ENCODE measurements at regions not wholly inside any gene's neighbourhood (a gene's known extent, or its start where the extent isn't known, plus 50 kb on each side); places are given as distances from the start of the nearest gene placed in this dataset.

GRCh38 chr5:135248801-135249231 is 150.2 kb downstream of the MACROH2A1 start:
- no peaks in the 10 kb centered on the region for H3K36me3 Mint-ChIP-seq (ENCODE audit: insufficient read depth in 1 of 3, low read depth in 3 of 3)
- Histone ChIP-seq H4K8ac (replicated peaks; ENCODE audit: insufficient read length, low read depth, low read length) (no peak overlapping the region), H3K18ac (ENCODE audit: insufficient read length, low read depth, low read length) (no peak overlapping the region), H3K9me3 (ENCODE audit: control insufficient read depth, low read depth, low read length) (no peaks in the 10 kb centered on the region), H3K27ac (ENCODE audit: insufficient read length, low read depth, low read length) (no peak overlapping the region), H2BK12ac (ENCODE audit: insufficient read length, low read depth, low read length) (no peak overlapping the region), H3K56ac (ENCODE audit: insufficient read length, low read depth, low read length) (no peak overlapping the region), H4K20me1 (ENCODE audit: control insufficient read depth, insufficient read depth, insufficient read length) (no peaks in the 10 kb centered on the region), H4K5ac (ENCODE audit: insufficient read length, low read depth, low read length) (no peak overlapping the region), H3K4me2 (ENCODE audit: insufficient read depth, insufficient read length, low read length) (no peak overlapping the region), H3K14ac (ENCODE audit: insufficient read depth, low read length) (no peak overlapping the region), H3K79me2 (ENCODE audit: insufficient read depth, low read length) (no peaks in the 10 kb centered on the region), H2BK20ac (ENCODE audit: low read depth, low read length, poor library complexity, severe bottlenecking) (no peak overlapping the region), H2BK5ac (ENCODE audit: insufficient read length, low read length) (no peak overlapping the region), H3K4me1 (ENCODE audit: insufficient read depth, low read length) (no peaks in the 10 kb centered on the region), H4K91ac (ENCODE audit: insufficient read length, low read depth, low read length) (no peak overlapping the region), H3T11ph (ENCODE audit: low read length) (no peak overlapping the region), H3K23me2 (ENCODE audit: insufficient read length, low read depth, low read length, poor library complexity, severe bottlenecking) (no peaks in the 10 kb centered on the region), H3K27me3 (ENCODE audit: insufficient read depth, low read length) (0 out of 2 replicates have a peak, but pooled peaks cover 2% of the 10 kb centered on the region), H2BK120ac (ENCODE audit: low read depth, low read length, poor library complexity, severe bottlenecking) (no peak overlapping the region), H3K23ac (ENCODE audit: insufficient read length, low read depth, low read length) (no peak overlapping the region), H3K4ac (ENCODE audit: low read depth, low read length) (no peak overlapping the region), H3K9ac (ENCODE audit: extremely low read depth, insufficient read length, low read length) (no peak overlapping the region), H2BK15ac (ENCODE audit: low read depth, low read length) (no peak overlapping the region), H3K79me1 (ENCODE audit: insufficient read depth, low read depth, low read length, poor library complexity, severe bottlenecking) (no peaks in the 10 kb centered on the region), H2AFZ (ENCODE audit: low read length) (no peak overlapping the region), H2AK5ac (ENCODE audit: insufficient read length, low read length) (no peak overlapping the region)
- no peak overlapping the region for H3K27ac Mint-ChIP-seq
- peaks cover 8 to 11% of the 10 kb centered on the region in 2 experiments for H3K4me1 Mint-ChIP-seq
- no peak for DNase-seq
- H3K9me3 Mint-ChIP-seq, result no peaks in the 10 kb centered on the region
- peaks cover 14% of the 10 kb centered on the region for H3K27me3 Mint-ChIP-seq (ENCODE audit: low read depth)
- H3K4me3 Mint-ChIP-seq, result no peak overlapping the region
- no CpG with 5 or more reads among the region's 8 CpGs for WGBS (ENCODE audit: extremely low coverage, insufficient read length, low lambda C conversion rate)
- no peak for TF ChIP-seq CTCF (conservative IDR thresholded peaks at IDR 0.05)
